ENCODE measurements at regions not wholly inside any gene's neighbourhood (a gene's known extent, or its start where the extent isn't known, plus 50 kb on each side); places are given as distances from the start of the nearest gene placed in this dataset.

DNA sequence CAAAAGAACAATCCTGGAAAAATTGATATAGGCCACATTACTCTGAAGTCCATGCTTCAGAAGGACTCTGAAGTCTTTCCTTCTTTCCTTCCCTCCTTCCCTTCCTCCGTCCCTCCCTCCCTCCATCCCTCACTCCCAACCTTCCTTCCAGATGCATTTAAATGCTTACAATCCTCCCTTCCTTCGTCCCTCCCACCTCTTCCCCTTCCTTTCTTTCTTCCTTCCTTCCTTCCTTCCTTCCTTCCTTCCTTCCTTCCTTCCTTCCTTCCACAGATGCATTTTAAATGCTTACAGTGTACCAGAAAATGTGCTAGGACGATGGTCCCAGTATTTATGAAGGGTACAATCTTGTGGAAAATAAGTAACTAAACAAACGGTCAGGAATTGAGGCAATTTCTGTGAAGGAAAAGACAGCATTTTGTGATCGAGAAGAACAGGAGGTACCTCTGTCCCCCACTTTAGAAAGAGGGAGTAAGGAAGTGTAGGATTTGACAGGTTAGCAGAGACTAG is 181.3 kb upstream of the TUT7 start:
- no peak for DNase-seq (ENCODE audit: low read depth in 2 of 3, low spot score in 2 of 3)

GRCh38 chr9:86534572-86535258 is 180.5 kb upstream of the TUT7 start:
- no peak for DNase-seq (ENCODE audit: low read depth in 2 of 3, low spot score in 2 of 3)

GRCh38 chr9:86531971-86532640 is 177.9 kb upstream of the TUT7 start:
- DNase-seq (ENCODE audit: low read depth in 2 of 3, low spot score in 2 of 3) = no peak

DNA sequence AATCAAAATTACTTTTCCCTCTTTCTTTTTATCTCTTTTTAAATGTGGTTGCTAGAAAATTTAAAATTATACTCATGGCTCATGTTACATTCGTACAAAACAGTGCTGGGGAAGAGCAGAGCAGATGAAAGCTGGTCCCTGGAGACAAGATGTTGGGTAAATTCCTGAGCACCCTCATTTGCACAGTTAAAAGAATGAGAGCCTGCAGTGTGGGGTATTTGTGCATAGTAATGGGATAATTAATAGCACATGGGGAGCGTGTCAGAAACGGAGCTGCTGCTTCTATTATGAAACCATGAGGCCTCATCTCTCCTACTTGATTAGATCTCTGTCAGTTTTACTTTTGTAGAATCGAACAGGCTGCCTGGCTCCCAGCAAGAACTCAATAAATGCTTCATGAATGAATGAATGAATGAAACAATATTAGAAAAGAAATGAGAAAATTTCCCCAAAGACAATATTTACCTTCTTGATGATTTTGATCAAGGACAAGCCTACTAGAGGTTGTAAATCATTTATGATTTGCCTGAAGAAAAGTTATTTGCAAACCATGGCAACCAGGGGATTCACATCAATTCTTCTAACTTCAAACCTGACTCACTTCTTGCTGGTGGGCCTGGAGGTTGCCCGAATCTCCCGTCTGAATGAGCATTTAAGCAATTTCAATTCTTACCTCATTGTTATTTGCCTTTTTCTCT is 177.2 kb upstream of the TUT7 start:
- no peak for DNase-seq (ENCODE audit: low read depth in 2 of 3, low spot score in 2 of 3)

DNA sequence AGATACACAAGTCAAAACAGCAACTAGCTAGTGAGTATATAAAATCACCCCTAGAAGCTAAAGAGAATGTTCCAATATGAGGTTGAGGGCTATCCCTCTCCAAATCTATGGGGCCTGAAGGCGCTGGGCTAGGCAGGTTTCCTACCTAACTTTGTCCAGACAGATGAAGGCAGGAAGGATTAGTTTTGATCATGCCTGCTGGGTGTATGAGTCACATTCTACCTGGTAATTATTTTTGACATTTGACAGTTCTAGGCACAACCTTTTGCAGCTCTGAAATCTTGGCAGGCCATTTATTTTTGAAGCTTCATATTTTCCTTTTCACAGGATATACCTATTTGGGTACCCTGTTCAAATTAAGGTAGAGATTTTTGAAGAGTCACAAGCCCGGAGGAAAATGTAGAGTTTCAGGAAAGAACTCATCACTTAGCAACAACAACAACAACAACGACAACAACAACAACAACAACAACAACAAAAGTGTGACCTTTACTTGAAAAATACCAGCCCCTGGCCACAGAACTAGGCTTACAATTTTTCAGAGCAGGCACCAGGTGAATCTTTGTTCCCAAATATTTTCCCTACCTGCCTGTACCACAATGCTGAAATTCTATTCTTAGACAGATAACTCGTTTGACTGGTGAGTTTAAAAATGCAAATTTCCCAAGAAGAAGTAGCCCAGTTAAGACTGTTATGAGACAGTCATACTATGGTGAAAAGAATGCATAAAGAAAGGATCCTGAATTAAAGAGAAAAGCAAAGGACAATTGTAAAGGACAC is 175.5 kb upstream of the TUT7 start:
- no peak for DNase-seq (ENCODE audit: low read depth in 2 of 3, low spot score in 2 of 3)

GRCh38 chr9:86526021-86526420 is 171.8 kb upstream of the TUT7 start:
- no peak for DNase-seq (ENCODE audit: low read depth in 2 of 3, low spot score in 2 of 3)

GRCh38 chr9:86525182-86525581 is 171.0 kb upstream of the TUT7 start:
- no peak for DNase-seq (ENCODE audit: low read depth in 2 of 3, low spot score in 2 of 3)

DNA sequence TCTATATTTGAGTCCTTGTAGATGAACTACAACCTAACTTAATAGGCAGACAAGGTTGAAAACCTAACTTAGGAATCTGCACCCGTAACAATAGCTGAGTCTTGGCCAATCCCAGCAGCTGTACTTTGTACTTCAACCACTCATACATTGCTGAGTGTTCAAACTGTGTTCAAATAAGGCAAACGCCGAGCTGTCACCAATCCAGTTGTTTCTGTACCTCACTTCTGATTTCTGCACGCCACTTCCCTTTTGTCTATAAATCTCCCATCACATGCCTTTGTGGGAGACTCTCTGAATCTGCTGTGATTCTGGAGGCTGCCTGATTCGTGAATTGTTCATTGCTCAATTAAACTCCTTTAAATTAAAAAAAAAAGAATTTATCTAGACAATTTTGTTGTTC is 167.8 kb upstream of the TUT7 start:
- no peak for DNase-seq (ENCODE audit: low read depth in 2 of 3, low spot score in 2 of 3)

DNA sequence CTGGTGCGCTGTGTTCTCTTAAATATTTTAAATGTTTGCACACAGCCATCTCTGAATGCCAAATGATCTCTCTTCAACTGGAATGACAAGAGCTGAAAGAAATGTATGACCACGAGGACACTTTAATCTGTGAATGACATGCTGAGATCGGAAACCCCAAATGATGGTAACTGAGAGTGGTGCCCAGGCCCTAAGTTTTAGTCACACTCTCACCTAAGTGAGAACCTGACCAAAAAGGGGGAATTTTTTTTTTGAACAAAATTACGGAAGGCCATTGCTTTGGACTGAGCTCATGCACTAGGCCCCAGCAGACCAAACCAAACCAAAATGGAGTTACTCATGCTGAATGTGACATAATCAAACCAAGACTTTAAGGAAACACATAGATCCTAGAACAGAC is 167.1 kb upstream of the TUT7 start:
- DNase-seq (ENCODE audit: low read depth in 2 of 3, low spot score in 2 of 3) = no peak

- no peak for DNase-seq (ENCODE audit: low read depth in 2 of 3, low spot score in 2 of 3)
Measured at GRCh38 chr9:86519066-86519615, 164.9 kb upstream of the TUT7 start.

- DNase-seq (ENCODE audit: low read depth in 2 of 3, low spot score in 2 of 3) = no peak
Measured at GRCh38 chr9:86517475-86517874, 163.3 kb upstream of the TUT7 start.

DNA sequence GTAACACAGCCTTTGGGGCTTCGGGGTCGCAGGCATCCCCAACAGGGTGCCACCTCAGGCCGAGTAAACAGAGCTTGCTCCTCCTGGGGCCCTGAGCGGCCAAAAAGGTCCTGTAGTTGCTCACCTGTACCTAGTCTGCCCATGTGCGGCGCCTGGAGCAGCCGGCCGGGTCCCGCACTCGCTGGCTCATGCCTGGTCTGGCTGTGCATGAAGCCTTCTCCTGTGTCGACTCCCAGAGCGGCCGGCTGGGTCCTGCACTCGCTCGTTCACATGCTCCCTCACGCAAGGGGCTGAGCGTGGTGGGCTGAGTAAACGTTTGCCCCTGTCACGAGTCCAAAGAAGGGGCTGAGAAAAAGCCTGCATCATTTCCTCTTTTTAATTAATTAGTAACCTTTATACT is 162.4 kb upstream of the TUT7 start:
- DNase-seq (ENCODE audit: low read depth in 2 of 3, low spot score in 2 of 3) = no peak

DNA sequence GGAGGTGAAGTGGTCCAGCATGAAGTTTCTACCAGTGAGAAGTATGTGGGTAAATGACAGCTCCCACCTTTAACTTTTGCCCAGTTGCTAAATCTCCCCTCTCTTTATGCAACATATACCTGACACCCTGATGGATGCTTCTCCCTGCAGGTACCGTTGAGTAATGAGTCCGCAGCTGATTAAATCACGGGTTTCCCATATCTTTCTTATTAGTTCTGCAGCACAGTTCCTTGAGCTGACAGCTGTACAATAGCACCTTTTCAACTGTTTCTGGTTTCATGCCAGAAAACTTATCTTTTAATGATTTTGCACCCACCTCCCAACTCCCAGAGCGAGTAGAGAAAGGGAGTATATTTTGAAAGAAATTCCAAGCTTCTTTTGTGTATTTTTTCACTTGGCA is 161.0 kb upstream of the TUT7 start:
- no peak for DNase-seq (ENCODE audit: low read depth in 2 of 3, low spot score in 2 of 3)

DNA sequence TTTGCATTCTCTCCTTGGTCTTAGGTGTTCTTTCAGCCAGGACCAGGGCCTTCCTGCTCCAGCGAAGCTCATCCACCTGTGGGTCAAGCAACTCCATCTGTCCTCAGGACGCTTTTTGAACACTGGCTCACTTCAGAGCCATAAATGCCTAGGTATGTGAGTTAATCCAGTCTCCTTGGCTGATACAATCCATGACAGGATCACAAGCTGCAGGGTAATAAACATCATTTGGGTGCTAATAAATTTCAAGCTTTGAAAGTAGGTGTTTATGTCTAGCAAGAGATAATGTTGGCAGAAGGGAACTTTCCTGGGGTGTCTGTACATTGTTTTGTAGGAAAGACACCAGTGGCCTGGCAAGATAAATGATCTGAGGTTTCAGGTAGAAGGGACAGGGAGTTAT is 159.2 kb upstream of the TUT7 start:
- DNase-seq (ENCODE audit: low read depth in 2 of 3, low spot score in 2 of 3) = no peak

DNA sequence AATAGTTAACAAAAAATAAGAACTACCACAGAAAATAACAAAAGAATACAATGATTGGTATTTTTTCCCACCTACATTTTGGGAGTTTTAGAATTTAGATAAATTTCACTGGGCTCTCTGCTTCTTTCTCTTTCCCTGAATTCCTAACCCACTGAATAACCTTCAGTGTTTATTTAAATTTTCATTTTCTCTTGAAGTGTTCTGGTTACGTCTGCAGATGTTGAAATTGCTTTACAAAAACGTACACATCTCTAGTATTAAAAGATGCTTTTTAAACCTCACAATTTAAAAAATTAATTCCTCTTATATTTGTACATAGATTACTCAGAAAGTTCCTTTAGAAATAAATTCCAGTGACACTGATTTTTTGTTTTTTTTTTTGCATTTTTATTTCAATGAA is 158.7 kb upstream of the TUT7 start:
- no peak for DNase-seq (ENCODE audit: low read depth in 2 of 3, low spot score in 2 of 3)

DNA sequence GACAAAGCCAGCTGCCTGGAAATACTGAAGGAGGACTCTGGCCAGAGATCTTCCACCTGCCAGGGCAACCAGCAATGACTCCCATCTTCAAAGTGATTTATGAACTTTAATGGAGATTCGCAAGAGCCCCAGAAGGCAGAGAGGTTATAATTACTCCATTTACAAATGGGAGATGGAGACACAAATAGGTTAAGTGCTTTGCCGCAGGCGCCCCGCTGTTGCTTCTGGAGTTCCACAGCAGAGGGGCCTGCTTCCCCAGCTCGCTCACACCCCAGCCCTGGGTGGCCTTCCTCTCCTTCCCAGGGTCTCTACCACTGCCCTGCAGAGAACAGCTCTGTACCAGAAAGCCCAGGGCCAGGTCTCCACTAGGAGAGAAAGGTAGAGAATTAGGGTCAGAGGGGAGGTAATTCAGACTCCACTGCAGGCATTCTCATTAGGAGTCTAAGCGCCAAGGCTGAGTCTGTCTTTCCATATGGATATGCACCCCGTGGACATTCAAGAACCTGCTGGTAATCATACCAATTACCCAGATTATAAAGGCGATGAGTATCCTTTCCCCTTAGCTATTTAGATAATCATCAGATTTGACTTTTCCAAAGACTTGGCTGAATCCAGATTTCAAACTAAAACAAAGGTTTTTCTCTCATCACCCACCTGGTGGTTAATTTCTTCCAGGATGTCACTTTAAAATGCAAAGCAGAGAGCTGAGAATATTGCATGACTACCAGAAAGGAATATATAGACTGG is 157.6 kb upstream of the TUT7 start:
- no peak for DNase-seq (ENCODE audit: low read depth in 2 of 3, low spot score in 2 of 3)

- DNase-seq (ENCODE audit: low read depth in 2 of 3, low spot score in 2 of 3) = no peak
Measured at GRCh38 chr9:86508208-86508903, 154.1 kb upstream of the TUT7 start.

DNA sequence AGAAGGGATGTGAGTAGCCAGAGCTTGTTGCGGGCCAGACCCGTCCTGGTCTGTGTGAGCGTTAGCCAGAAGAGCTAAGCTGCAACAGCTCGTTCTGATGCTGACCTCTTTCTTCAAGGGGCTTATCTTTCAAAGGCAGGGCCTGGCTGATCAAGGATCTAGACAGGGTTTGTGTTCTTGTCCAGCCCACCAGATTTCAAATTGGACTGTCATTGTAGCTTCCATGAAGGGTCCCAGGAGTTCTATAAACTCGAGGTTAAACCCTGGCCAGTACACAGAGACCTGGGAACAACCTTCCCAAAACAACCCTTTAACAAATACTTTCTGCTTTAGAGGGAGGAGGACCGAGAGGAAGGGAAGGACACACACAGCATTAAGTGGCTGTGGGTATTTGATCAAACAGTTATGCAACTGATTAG is 153.0 kb upstream of the TUT7 start:
- no peak for DNase-seq (ENCODE audit: low read depth in 2 of 3, low spot score in 2 of 3)

GRCh38 chr9:86503942-86504341 is 149.7 kb upstream of the TUT7 start:
- DNase-seq (ENCODE audit: low read depth in 2 of 3, low spot score in 2 of 3) = no peak

- DNase-seq (ENCODE audit: low read depth in 2 of 3, low spot score in 2 of 3) = no peak
Measured at GRCh38 chr9:86503314-86503713, 149.1 kb upstream of the TUT7 start.
